GM12874 (cell line): ENCODE measurements at regions not wholly inside any gene's neighbourhood (a gene's known extent, or its start where the extent isn't known, plus 50 kb on each side); places are given as distances from the start of the nearest gene placed in this dataset.

Experiments used
- TF ChIP-seq, protein P1 (sequence below): IDR thresholded peaks from 2 replicates; pipeline ENCODE4 v1.5.1; 2011; ENCODE audit warnings: low read depth, mild to moderate bottlenecking, control low read depth, low read length, moderate library complexity; ENCODE audit not compliant: insufficient read depth

DNA sequence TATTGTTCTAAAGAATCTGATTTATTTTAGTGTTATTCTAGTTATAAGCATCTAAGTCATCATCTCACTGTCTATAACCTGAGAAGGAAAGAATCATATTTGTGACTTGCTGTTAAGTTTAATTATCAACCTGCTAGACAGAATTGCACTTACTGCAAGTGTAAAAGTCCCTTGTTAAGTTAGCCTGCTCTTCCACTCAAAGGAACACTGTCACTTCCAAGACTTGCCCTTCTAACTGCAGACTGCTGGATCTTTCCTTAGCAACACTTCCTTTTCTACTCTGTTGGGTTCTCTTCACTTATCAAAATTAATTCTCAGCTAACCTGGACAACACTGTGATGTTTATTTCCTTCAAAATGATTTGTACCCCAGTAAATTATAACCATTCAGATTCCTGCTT, 323.2 kb upstream of the TFPI start:
- TF ChIP-seq, protein P1, sequence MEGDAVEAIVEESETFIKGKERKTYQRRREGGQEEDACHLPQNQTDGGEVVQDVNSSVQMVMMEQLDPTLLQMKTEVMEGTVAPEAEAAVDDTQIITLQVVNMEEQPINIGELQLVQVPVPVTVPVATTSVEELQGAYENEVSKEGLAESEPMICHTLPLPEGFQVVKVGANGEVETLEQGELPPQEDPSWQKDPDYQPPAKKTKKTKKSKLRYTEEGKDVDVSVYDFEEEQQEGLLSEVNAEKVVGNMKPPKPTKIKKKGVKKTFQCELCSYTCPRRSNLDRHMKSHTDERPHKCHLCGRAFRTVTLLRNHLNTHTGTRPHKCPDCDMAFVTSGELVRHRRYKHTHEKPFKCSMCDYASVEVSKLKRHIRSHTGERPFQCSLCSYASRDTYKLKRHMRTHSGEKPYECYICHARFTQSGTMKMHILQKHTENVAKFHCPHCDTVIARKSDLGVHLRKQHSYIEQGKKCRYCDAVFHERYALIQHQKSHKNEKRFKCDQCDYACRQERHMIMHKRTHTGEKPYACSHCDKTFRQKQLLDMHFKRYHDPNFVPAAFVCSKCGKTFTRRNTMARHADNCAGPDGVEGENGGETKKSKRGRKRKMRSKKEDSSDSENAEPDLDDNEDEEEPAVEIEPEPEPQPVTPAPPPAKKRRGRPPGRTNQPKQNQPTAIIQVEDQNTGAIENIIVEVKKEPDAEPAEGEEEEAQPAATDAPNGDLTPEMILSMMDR, result no peak

DNA sequence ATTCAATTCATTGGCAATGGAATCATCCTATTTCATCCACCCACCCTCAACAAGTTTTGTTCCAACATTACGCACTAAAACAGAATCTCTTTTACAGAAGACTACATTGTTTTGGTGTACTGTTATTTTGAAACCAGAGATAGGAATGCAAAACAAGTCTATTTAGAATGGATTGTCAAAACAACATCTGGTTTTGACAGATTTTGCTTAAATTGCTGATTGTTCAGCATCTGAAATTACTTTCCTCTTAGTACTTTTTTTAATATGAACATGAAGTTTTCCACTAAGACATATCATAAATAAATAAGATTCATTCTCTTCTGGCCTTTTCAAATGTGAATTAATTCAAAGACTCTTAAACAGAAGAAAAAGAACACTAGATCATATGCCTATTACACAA, 323.9 kb upstream of the TFPI start:
- TF ChIP-seq, protein P1, result no peak

DNA sequence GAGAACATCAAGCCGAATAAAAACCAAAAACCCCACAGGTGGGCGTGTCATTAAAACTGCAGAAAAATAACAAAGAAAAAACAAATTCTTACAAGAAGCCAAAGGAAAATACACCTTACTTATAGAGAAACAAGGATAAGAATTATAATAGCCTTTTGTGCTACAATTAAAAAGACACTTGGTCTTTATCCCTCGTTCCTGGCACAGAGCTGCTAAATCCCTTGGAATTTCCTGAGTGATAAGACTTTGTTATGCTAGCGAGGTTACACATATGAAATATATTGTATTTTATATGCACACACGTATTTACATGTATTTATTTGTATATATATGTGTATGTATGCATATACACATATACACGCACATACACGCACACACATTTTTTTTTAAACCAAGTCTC, 325.3 kb upstream of the TFPI start:
- TF ChIP-seq, protein P1, result no peak

DNA sequence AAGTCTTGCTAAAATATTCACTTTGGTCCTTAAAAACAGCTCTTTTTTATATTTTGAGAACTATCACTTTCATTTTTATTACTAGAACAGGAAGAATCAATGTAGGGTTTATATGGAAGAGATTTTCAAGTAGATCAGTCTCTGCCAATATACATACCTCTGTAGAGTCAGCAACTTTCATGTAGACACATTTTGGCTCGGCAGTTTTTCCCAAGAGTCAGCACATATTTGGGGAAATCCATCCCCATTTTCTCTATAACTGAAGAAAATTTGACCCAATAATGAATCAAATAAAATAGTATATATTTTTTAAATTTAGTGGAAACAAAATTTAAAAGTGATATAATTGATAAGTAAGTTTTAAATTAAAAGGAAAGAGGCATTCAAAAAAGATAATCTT, 329.8 kb upstream of the TFPI start:
- TF ChIP-seq, protein P1, result no peak

DNA sequence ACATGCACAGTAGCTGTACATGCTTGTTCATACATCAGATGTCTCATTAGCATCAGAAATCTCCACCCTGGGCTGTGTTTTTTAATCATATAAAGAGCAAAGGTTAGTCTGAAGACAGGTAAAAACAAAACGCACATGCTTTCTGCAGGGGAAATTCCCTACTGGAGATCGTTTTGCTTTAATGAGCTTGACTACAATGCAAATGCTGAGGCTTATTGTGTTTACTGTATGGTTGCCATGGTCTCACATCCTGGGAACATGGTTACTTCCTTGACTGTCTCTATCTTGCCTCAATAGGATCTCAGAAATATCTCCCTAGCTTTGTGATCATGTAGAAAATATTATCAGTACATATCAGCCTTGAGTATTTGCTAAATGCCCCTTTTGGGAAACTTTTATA, 336.5 kb upstream of the TFPI start:
- TF ChIP-seq, protein P1, result no peak

DNA sequence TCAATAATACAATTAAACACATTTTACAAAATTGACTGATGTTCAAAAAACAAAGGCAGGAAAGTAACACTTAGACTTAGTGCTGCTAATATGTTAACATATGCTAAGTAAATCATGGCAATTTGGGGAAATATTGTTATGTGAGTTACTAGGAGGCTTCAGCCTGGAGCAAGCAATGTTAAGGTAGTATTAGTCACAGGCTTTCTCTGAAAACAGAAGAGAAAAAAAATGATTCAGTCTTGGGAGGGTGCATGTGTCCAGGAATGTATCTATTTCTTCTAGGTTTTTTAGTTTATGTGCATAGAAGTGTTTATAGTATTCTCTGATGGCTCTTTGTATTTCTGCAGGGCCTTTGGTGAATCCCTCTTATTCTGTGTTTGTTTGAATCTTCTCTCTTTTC, 345.8 kb upstream of the TFPI start:
- TF ChIP-seq, protein P1, result no peak

DNA sequence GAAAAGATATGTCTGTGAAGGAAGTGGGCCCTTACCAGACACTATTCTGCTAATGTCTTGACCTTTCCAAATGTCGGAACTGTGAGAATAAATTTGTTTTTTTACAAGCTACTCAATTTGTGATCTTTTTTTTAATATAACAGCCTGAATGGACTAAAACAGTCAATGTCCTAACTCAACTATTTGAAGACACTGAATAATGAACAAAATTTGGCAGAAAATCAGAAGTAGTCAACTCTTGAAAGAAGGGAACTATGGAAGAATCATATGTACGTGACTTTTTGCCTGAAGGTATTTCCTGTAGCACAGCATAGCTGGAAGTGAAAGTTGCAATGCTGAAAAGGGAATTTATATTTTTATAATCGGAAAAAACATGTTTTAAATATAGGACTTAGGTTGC, 351.8 kb upstream of the TFPI start:
- TF ChIP-seq, protein P1, result no peak

DNA sequence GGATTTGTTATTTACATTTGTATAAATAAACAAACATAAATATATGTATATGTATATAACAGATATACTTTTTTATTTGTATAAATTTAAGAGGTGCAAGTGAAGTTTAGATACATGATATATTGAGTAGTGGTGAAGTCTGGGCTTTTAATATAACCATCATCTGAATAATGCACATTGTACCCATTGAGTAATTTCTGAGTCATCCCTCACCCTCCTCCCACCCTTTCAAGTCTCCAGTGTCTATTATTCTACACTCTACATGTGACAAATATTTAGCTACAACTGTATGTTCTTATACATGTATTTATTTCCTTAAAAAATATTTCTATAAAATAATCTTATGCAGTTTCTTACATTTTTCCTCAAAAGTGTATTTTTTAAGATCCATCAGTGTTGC, 358.7 kb upstream of the TFPI start:
- TF ChIP-seq, protein P1, result no peak
